ENCODE measurements at regions not wholly inside any gene's neighbourhood (a gene's known extent, or its start where the extent isn't known, plus 50 kb on each side); places are given as distances from the start of the nearest gene placed in this dataset.

DNA sequence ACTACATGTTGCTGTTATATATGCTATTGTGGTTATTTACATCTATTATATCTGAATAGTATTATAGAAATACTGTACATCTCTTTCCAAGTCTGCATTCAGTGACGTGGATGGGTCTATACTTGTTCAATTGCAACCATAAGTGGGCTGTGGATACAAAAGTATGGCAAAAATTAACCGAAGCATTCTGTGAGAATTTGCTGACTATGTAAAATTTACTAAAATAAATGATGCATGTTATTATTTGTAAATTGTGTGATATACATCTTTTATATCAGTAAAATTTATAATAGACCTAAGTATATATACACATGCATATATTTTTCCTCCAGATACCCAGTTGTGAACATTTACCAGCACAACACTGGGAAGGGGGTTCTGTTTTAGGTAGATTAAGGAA is 215.1 kb downstream of the NECTIN3 start:
- TF ChIP-seq GATA2 (IDR thresholded peaks at IDR 0.05; ENCODE audit: low read depth, low read length) = no peak

DNA sequence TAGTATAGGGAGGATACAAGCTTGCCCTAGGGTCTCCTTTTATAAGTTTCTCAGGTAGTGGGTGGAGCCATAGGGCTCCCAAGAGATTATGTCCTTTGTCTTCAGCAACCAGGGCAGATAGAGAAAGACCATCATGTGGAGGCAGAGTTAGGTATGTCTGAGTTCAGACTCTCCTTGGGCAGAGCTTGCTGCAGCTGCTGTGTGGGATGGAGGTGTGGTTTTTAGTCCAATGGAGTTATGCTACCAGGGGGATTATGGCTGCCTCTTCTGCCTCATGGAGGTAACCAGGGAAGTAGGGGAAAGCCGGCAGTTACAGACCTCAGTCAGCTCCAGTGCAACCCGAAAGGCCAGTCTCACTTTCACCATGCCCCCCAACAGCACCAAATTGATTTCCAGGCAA is 220.5 kb downstream of the NECTIN3 start:
- TF ChIP-seq GATA3 (IDR thresholded peaks at IDR 0.05; ENCODE audit: low read depth, low read length) (no peak), GATA2 (IDR thresholded peaks at IDR 0.05; ENCODE audit: low read depth, low read length) (no peak)

DNA sequence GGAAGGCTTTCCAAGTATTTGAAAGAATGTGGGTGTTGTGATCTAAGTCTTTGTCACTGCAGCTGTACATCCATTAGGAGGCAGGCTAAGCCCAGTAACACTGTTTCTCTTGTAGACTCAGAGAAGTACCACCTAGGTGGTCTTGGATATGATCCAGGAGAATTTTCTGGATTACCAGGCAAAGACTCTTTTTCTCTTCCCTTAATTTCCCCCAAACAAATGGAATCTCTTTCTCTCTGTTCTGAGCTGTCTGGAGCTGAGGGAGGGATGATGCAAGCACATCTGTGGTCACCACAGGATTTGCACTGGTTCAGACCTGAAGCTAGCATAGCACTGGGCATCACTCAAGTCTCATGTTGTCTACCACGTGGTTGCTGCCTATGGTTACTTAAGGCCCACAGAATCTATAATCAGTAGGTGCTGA is 227.6 kb downstream of the NECTIN3 start:
- TF ChIP-seq GATA2 (IDR thresholded peaks at IDR 0.05; ENCODE audit: low read depth, low read length) (no peak), GATA3 (IDR thresholded peaks at IDR 0.05; ENCODE audit: low read depth, low read length) (no peak)

DNA sequence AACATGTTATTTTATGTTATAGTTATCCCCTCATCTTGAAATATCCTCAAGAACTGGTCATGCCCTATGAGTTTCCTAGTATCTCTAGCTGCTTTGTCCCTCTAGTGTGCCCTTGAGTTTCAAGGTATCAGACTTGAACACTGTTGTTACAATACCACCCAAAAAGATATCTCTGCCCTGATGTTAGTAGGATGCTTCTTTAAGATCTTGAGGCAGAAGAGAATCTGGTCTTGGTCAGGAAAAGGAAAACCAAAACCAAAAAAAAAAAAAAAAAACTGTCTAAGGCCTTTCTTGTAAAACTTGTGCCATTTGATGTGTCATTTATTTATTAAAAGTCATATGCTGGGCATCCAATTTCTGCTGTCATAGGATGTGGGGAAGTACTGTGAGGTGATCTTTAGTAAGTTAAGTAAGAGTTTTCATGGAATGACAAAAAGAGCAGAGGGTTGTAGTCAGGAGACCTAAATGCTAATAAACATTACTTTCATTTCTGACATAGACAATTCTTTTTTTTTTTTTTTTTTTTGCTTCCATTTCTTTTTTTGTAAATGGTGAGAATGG is 229.7 kb downstream of the NECTIN3 start:
- TF ChIP-seq GATA3 (IDR thresholded peaks at IDR 0.05; ENCODE audit: low read depth, low read length) = no peak
- TF ChIP-seq GATA2 (IDR thresholded peaks at IDR 0.05; ENCODE audit: low read depth, low read length) = no peak

DNA sequence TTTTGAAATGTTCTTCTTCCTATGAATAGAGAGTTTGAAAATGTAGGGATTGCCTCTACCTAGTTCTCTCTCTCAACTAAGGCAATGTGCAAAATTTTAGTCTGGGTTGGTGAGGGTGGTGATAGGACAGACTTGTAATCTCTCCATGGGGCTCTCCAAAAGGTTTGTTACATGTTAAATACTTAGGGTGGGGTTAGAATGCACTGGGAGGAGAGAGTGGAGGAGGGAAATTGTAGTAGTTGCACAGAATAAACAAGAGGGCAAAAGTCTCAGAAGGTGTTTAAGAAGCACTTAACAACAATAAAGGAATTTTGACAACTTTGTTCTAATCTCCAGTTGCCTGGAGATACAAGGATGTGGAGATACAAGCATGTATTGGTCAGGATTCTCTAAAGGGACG is 230.4 kb downstream of the NECTIN3 start:
- TF ChIP-seq GATA2 (IDR thresholded peaks at IDR 0.05; ENCODE audit: low read depth, low read length) = no peak
- no peak for TF ChIP-seq GATA3 (IDR thresholded peaks at IDR 0.05; ENCODE audit: low read depth, low read length)

DNA sequence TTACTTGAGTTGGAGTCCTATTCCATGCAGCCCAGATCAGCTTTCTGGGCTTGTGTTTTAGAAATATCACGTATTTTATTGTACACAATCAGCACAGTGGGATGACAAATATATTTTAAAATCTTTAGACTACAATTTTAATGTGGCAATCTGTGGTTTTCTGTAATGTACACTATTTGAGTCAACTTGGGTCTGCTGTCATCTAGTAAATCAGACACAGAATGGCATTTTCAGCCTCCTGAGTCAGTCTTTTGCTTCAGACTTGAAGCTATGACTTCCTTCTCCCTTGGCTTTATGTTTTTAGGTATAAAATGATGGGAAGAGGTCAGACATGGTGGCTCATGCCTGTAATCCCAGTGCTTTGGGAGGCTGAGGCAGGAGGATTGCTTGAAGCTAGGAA is 232.1 kb downstream of the NECTIN3 start:
- TF ChIP-seq GATA2 (IDR thresholded peaks at IDR 0.05; ENCODE audit: low read depth, low read length) (no peak), GATA3 (IDR thresholded peaks at IDR 0.05; ENCODE audit: low read depth, low read length) (no peak)

DNA sequence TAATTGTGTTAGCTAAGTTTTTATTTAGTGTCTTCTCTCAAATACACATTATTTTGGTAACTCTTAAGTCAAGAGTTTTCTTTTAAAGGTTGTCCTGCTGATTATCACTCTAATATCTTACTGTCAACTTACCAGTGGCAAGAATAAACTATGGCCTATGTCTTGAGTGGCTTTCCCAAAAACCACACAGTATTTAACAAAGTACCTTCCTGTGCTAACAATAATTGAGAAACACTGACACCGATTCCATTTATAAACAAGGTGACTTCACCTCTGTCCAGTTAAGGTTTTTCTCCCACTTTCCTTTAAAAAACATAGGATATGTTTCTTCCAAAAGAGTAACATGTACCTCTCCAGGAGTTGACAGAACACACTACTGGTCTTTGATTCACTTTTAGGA is 234.3 kb upstream of the CD96 start:
- no peak for TF ChIP-seq GATA3 (IDR thresholded peaks at IDR 0.05; ENCODE audit: low read depth, low read length)
- TF ChIP-seq GATA2 (IDR thresholded peaks at IDR 0.05; ENCODE audit: low read depth, low read length) = no peak

DNA sequence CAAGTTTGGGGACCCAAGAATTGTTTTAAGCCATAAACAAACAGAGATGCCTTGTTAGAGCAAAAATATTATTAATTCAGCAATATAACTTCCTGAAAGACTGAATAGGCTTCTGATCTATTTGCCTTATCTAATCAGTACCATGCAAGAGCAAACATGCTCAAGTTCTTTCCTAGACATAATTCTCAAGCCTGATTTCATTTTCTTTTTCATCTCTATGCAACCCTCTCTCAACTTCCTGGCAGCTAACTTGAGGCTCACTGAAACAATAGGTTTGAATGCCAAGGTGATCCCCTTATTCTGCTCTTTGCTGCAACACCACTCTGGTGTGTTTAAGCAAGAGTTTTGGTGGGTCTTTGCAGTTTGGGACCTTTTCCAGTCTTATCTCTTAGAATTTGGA is 230.9 kb upstream of the CD96 start:
- no peak for TF ChIP-seq GATA2 (IDR thresholded peaks at IDR 0.05; ENCODE audit: low read depth, low read length)
- TF ChIP-seq GATA3 (IDR thresholded peaks at IDR 0.05; ENCODE audit: low read depth, low read length) = no peak

DNA sequence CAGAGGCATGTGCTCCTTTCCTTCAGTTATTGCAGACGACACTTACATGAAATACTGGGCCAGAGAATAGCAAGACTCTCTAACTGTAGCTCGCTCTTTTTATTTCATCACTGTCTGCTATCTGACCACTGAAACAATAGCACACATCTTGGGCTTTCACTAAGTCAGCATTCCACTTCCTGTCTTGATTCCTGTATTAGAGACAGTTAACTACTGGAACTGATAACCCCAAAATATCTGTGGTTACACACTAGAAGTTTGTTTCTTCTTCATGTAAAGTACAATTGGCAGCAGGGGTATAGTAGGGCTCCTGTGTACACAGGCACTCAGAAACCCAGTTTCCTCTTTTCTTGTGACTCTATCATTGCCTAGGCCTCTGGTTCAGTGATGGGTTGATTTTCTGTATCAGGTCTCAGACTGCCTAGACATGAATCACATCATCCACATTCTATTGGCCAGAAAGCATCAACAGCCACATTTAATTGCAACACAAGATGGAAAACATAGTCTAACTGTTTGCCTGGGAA is 230.2 kb upstream of the CD96 start:
- no peak for TF ChIP-seq GATA2 (IDR thresholded peaks at IDR 0.05; ENCODE audit: low read depth, low read length)
- no peak for TF ChIP-seq GATA3 (IDR thresholded peaks at IDR 0.05; ENCODE audit: low read depth, low read length)

DNA sequence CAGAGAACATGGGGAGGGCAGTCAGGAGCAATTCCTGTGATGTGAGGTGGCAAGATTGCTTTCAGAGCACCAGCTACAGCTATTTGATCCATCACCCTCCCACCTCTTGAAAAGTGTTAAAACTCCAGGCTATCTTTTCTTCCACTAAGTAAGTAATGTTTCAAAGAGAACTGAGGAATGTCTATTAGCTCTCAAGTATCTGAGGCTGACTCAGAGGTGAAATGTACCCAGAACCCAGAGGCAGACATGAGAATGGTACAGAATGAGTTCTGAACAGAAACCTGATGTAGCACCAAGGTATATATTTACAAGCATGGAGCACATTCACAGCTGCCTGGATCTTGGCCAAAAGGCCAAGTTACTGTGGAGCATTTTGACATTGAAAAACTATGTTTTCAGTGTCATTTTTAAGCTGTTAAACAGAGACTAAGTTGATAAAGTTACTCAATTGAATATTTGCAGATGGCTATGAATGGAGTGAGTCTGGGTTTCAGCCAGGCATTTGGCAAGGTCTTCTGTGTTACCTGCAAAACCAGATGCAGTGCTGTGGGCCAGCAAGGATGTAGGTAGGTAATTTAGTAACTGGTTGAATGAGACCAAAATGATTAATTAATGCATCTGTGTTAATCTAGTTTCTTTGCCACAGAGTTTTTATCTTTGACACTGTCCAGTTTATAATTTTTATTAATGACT is 227.7 kb upstream of the CD96 start:
- no peak for TF ChIP-seq GATA3 (IDR thresholded peaks at IDR 0.05; ENCODE audit: low read depth, low read length)
- no peak for TF ChIP-seq GATA2 (IDR thresholded peaks at IDR 0.05; ENCODE audit: low read depth, low read length)

DNA sequence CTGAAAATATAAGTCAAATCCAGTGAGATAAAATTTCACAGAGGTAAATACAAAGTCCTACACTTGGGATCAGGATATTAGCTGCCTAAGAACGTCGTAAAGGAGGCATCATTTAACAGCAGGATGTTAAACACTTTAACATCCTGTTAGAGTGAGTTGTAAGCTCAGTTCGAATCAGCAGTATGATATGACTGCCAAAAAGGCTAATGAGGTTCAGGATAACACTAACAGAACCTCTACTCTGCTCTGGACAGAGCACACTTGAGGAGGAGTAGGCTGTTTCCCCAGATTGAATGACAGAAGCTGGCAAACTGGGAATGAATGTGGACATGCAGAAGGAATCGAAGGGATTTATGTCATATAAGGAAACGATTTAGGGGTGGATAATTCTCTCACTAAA is 227.1 kb upstream of the CD96 start:
- TF ChIP-seq GATA2 (IDR thresholded peaks at IDR 0.05; ENCODE audit: low read depth, low read length) (no peak), GATA3 (IDR thresholded peaks at IDR 0.05; ENCODE audit: low read depth, low read length) (no peak)

DNA sequence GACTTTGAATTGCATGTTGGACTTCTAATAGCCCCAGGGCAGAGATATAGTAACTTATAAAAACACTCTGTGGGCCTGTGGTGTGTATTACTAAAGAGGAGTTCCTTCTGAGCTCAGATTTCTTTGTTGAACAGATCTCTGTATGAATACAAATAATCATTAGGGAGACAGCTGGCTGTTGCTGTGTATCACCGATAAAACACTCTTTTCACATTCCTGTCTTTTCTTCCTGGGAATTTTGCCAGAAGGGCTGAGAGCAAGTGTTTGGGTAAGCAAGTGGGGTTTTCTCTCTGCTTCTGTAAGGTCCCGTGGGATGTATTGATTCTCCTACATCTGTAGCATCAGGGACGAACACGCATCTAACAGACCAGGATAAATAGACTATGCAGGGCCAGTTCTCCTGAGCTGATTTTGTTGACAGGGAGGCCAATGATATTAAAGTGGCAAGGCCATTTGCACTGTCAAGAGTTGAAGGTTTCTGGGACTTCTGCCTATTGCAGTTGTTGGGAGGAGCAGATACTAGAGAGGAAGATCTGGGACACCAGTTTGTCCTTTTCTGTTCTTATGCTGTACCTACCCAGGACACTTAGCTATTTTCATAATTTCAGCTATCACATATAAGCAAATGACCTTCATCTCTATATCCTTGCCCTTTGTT is 225.9 kb upstream of the CD96 start:
- TF ChIP-seq GATA2 (IDR thresholded peaks at IDR 0.05; ENCODE audit: low read depth, low read length) = no peak
- no peak for TF ChIP-seq GATA3 (IDR thresholded peaks at IDR 0.05; ENCODE audit: low read depth, low read length)

DNA sequence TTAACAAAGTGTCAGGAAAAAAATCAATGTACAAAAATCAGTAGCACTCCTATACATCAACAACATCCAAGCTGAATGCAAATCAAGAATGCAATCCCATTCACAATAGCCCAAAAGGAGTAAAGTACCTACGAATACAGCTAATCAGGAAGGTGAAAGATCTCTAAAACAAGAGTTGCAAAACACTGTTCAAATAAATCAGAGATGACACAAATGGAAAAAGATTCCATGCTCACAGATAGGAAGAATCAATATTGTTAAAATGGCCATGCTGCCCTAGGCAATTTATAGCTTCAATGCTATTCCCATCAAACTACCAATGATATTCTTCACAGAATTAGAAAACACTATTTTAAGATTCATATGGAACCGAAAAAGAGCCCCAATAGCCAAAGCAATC is 223.7 kb upstream of the CD96 start:
- TF ChIP-seq GATA2 (IDR thresholded peaks at IDR 0.05; ENCODE audit: low read depth, low read length) (no peak), GATA3 (IDR thresholded peaks at IDR 0.05; ENCODE audit: low read depth, low read length) (no peak)

DNA sequence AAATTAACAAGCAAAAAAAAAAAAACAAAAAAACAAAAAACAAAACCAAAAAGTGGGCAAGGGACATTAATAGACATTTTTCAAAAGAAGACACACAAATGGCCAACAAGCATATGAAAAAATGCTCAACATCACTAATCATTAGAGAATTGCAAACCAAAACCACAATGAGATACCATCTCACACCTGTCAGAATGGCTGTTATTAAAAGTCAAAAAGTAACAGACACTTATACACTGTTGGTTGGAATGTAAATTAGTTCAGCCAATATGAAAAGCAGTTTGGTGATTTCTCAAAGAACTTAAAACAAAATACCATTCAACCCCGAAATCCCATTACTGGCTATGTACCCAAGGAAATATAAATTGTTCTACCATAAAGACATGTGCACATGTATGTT is 222.4 kb upstream of the CD96 start:
- no peak for TF ChIP-seq GATA3 (IDR thresholded peaks at IDR 0.05; ENCODE audit: low read depth, low read length)
- TF ChIP-seq GATA2 (IDR thresholded peaks at IDR 0.05; ENCODE audit: low read depth, low read length) = no peak

DNA sequence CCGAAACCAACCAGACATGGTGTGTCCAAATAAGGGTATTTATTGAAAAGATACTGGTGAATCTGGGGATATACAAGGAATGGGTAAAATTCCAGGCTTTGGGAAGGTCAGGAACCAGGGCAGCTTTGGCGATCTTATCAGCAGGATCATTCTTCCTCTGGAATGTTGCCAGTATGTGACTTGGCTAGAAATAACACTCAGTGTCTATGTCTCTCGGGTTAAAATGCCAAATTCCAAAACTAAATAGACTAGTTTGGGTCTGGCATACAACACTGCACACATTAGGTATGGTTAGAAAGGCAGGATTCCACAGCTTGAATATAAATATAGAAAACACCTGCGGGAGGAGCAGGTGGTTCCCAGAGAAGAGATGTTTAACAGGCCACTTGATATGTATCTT is 220.2 kb upstream of the CD96 start:
- TF ChIP-seq GATA2 (IDR thresholded peaks at IDR 0.05; ENCODE audit: low read depth, low read length) = peak; percentile 77
- peak; percentile 70 for TF ChIP-seq GATA3 (IDR thresholded peaks at IDR 0.05; ENCODE audit: low read depth, low read length)

Measured in SH-SY5Y (cell line).